ENCODE measurements at regions not wholly inside any gene's neighbourhood (a gene's known extent, or its start where the extent isn't known, plus 50 kb on each side); places are given as distances from the start of the nearest gene placed in this dataset.
"Not testable (repeated sequence)": the region's sequence is repeated elsewhere in the genome, so short reads cannot be mapped to it uniquely, and the experiment has no call there.

DNA sequence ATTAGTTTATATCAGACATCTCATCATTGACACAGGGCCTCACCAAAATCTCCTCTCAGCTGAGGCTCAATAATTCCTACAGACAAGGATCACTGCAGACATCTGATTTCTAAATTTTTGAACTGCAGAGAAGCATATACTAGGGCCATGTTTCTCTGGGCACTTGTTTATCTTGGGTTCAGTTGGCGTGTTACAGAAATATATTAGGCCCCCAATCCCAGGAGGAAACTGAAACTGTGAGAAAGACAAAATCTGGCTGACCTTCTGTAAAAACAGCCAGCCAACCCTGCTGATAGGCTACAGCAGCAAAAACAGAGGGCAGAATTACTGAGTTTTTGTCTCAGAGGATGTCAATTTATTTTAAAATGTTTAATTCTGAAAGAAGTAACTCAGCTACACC lies 634.6 kb downstream of the ETNK1 start:
- no peak for DNase-seq (ENCODE audit: low spot score)

DNA sequence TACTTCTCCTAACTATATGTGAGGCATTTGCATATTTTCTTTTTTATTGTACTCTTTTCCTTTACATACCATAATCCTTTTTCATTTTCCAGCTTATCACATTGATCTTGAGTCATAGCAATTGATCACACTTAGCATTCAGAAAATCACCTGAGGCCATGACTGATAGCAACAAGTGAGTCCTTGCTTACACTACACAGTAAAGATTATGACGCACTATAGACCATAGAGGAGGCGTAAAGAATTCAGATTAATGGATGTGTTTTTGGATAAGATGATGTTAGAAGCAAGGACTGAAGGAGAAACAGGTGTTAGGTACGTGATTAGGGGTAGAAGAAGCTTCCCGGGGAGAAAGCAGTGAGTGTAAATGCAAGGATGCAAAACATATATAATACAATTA lies 637.7 kb downstream of the ETNK1 start:
- no peak for DNase-seq (ENCODE audit: low spot score)

DNA sequence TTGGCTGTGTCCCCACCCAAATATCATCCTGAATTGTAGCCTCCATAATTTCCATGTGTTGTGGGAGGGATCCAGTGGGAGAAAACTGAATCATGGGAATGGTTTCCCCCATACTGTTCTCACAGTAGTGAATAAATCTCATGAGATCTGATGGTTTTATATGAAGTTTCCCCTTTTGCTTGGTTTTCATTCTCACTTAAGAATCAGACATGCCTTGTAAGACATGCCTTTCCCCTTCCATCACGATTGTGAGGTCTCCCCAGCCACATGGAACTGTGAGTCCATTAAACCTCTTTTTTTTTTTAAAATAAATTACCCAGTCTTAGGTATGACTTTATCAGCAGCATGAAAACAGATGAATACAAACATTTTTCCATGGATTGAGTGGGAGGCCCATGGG lies 652.9 kb downstream of the ETNK1 start:
- no peak for DNase-seq (ENCODE audit: low spot score)

DNA sequence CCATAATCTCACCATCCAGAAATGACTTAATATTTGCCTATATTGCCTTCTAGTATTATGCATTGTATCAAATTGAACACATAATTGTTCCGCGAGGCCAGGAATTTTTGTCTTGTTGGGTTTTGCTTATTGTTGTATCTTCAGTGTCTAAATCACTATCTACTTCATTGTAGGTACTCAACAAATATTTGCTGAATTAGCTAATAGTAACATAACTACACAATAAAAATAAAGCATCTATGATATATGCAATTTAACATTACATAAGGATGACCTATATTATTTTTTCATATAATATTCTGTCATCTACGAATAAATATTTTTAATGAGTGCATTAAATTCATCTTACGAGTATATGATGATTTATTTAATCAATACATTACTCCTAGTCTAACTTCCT lies 656.3 kb downstream of the ETNK1 start:
- DNase-seq (ENCODE audit: low spot score), result no peak

DNA sequence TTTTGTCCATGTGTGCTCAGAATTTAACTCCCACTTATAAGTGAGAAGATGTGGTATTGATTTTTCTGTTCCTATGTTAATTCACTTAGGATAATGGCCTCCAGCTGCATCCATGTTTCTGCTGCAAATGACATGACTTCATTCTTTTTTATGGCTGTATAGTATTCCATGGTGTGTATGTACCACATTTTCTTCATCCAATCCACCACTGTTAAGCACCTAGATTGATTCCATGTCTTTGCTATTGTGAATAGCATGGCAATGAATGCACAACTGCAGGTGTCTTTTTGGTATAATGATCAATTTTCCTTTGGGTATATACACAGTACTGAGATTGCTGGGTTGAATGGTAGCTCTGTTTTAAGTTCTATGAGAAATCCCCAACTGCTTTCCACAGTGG lies 657.7 kb downstream of the ETNK1 start:
- no peak for DNase-seq (ENCODE audit: low spot score)

DNA sequence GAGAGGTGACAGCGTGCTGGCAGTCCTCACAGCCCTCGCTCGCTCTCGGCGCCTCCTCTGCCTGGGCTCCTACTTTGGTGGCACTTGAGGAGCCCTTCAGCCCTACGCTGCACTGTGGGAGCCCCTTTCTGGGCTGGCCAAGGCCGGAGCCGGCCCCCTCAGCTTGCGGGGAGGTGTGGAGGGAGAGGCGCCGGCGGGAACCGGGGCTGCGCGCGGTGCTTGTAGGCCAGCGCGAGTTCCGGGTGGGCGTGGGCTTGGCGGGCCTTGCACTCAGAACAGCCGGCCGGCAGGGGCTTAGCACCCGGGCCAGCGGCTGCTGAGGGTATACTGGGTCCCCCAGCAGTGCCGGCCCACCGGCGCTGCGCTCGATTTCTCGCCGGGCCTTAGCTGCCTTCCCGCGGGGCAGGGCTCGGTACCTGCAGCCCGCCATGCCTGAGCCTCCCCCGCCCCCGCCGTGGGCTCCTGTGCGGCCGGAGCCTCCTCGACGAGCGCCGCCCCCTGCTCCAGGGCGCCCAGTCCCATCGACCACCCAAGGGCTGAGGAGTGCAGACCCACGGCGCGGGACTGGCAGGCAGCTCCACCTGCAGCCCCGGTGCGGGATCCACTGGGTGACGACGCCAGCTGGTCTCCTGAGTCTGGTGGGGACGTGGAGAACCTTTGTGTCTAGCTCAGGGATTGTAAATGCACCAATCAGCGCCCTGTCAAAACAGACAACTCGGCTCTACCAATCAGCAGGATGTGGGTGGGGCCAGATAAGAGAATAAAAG lies 661.0 kb downstream of the ETNK1 start:
- not testable (repeated sequence) for DNase-seq (ENCODE audit: low spot score)

DNA sequence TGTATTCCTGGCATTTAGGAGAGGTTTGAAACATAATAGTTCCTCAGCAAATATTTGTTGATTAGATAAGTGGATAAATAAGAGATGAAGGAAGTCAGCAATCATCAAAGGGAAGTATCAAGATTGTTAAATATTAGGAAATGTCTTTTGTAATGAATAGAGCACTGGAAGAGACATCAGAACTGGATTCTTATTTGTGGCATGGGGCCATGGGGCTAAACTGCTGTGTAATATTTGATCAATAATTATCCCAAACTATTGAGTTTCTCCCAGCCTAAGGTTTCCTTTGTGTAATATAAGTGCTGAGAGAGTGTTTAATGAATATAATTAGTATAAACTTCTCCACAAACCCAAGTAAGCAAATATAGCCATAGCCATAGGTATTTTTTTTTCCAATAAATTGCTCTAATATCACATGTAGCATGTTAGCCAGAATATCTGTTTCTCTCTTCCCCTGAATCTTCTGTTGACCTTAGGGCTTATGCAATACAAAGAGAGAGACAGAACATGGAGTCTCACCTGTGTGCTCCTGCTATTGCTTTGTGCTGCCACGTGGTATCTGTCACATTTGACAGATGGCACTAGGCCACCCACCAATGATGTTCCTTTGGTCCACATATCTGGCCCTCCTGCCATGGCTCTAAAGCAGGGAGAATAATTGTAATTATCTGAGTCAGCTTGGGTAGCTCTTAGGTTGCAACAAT lies 658.7 kb downstream of the SOX5 start:
- DNase-seq (ENCODE audit: low spot score), result no peak

DNA sequence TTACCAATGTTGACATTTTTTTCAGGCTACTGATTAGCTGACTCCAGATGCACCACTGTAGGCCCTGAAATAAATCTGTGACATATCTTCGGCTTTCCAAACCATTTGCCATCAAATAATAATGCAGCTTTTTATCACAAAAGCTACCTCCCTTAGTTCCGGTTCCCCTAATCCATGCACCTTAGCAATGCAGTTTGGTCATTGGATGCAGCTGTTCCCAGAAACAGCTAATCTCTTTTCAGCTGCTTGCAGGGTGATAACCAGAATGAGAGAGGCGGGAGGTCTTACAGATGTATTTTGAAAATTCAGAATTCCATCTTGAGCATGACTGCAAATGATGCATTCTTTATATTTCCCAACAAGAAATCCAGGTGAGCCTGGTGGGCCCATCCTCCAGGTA lies 646.2 kb downstream of the SOX5 start:
- no peak for DNase-seq (ENCODE audit: low spot score)

DNA sequence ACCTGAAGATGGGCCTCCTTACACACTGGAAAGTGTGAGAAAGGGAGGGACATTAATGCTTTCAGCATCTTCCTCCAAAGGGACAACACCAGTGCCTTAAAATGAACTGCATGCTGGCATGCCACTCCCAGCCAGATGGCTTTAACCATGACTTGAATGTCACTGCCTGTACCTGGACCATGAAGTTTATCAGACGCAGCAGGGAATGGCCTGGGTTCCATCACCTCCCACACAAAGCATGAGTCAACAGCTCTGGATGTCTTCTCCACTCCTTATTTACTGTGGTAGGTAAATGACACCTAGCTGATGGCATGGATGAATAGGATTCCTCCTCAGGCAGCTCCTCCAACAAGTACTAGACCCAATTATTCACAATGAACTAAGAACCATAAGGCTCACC lies 645.6 kb downstream of the SOX5 start:
- no peak for DNase-seq (ENCODE audit: low spot score)

DNA sequence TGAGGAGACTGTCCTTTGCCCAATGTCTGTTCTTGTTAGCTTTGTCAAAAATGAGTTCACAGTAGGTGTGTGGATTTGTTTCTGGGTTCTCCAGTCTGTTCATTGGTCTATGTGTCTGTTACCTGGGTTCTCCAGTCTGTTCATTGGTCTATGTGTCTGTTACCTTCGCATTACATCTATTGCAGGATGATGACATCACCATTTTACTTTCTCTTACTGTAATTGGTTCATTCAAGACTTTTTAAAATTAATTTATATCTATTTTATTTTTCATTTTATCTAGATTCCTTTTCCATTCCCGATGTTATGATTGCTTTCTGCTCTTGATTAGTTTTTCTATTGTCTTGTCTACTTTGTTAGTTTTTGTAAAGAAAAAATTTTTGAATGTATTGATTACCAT lies 615.5 kb downstream of the SOX5 start:
- DNase-seq (ENCODE audit: low spot score), result no peak

DNA sequence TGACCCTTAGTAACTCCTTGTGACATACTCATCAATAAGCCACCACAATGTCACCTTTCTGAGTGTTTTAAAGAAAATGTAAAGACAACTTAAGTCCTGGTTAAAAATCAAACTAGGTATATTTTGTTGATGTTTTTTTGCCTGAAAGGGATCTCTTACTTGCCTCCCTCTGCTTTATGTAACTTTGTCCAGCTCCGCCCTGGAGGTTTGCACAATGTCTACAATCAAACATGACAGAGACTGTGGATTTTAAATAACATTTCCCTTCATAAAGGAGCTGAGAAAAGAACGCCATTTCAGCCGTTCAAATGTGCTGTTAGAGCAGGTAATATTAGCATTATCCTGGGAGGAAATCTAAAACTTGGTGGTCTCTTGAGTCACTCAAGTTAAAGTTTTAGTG lies 613.9 kb downstream of the SOX5 start:
- no peak for DNase-seq (ENCODE audit: low spot score)

DNA sequence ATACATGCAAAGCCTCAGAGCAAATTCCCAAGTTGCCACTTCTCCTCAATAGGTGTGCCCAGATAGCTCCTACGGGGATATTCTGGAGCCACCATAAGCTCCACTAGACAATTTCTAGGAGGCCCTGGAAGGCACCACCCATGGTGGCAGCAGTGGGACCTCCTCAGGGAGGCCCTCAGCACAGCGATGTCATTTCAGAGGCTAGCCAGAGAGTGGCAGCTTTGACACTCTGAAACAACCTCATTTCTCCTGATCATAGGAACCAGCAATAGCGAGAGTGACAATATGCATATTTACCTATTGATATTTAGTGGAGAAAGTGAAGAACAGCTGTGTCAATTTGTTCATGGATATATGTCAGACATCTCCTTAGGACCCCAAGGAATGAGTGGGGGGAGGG lies 612.3 kb downstream of the SOX5 start:
- no peak for DNase-seq (ENCODE audit: low spot score)

DNA sequence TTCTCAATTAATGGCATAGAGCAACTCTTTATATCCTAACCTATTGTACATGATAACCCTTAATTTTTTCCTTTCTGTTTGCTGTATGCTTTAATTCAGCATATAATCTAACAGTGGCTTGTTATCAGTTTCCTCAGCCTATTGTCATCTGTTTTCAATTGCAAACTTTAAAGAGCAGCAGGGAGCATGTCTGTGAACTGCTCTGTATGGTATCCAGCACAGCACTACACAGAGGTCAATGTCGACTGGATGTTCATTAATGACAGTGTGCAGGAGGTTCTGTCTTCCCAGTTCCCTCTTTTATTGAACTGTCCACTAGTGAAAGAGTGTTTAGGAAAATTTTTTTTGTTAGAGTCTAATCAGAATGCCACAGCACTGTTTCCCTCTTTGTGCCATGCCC lies 609.1 kb downstream of the SOX5 start:
- no peak for DNase-seq (ENCODE audit: low spot score)

DNA sequence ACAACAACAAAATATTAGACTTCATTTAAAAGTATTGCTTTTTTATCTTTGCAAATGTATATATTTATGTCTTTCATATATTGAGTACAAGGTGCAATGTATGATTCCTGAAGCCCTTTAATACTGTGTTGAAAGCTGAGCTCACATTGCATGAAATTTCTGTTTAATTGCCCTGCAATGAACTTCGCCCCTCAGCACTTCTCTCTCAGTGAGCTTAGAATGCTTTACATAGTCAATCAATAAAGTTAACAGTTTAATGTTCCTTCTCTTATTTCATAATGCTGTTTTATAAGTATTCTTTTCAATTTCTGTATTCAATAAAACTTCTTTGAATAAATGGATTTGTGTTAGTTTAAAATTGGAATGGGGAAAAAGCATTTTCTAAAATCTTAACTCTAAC lies 607.1 kb downstream of the SOX5 start:
- DNase-seq (ENCODE audit: low spot score), result no peak

DNA sequence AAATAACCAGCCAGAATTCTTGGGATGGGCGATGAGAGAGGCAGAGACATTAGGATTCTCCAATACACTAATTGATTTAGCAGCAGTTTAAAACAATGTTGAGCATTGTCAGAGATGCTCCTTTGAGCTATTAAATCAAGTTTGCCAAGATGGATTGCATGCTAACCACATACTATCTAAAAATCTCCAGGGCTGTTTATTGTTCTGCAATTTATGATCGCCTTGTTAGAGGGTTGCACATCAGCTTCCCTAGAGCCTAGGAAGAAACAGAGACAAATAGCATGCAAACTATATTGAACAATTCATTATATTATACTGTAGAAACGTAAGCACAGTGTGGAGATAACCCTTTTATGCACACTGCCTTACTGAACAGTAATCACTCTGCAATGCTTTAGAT lies 599.9 kb downstream of the SOX5 start:
- DNase-seq (ENCODE audit: low spot score), result no peak

DNA sequence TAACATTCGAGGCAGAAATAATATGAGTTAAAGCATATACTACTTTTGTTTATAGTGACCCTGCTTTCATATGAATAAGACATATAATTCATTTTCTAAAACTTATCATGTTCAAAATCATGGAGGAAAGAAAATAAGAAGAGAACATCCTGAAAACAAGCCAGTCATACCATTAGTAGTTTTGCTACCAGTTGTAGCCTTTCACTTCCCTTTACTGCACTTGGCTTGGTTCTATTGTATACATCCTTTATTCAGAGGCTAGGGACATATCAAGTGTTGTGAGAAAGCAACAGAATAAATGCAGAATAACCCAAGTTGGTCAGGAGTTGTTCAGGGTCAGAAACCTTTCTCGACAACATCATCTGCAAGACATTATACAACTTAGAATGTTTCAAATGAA lies 598.7 kb downstream of the SOX5 start:
- DNase-seq (ENCODE audit: low spot score), result no peak

DNA sequence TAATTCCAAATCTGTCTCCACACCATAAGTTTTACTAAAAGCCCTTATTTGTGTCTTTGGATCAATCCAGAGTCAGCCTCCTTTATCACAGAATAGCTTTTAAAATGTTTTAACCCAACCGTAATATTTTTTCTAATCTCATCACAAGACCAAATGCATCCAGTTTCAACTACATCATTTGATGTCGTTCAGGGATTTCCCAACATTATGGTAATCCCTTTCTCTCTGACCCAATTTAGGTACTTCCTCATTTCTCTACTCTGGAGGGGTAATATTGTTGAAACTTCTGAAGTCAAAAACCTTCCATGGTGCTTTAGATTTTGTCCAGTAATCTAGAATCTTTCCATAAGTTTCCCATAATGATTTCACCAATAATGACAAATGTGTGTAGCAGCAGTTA lies 596.8 kb downstream of the SOX5 start:
- DNase-seq (ENCODE audit: low spot score), result no peak

DNA sequence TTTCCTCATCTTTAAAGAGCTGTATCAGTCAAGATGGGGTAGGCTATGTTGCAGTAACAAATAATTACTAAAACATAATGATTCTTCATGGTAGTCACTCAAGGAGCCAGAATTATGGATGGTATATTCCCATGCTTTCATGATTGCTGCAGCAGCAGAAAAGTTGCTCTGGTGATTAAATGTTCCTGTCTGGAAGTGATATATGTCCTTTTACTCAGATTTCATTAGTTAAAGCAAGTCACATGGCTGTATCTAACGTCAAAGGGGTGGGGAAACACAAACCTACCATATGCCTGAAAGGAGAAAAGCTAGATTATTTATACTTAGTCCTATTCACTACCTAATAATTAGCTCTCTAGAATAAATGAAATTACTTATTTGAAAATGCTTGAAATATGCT lies 594.7 kb downstream of the SOX5 start:
- no peak for DNase-seq (ENCODE audit: low spot score)

DNA sequence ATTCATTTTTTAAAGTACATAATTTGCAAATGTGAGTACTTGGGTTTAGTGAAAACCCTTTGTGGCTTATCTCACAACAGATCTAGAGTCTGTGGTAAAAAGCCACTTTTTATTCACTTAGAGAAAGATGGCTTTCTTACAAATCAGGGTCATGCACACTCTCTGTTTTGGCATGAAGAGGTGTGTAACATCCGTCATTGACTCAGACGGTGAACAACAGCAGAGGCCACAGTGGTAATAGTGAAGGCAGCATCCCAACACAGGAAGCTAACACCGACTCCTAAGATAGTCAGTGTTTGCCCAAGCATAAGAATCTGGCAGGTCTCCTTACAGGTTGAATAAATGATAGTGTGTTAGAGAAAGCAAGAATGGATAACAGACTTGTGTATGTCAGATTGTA lies 593.0 kb downstream of the SOX5 start:
- DNase-seq (ENCODE audit: low spot score), result peak; percentile 12

DNA sequence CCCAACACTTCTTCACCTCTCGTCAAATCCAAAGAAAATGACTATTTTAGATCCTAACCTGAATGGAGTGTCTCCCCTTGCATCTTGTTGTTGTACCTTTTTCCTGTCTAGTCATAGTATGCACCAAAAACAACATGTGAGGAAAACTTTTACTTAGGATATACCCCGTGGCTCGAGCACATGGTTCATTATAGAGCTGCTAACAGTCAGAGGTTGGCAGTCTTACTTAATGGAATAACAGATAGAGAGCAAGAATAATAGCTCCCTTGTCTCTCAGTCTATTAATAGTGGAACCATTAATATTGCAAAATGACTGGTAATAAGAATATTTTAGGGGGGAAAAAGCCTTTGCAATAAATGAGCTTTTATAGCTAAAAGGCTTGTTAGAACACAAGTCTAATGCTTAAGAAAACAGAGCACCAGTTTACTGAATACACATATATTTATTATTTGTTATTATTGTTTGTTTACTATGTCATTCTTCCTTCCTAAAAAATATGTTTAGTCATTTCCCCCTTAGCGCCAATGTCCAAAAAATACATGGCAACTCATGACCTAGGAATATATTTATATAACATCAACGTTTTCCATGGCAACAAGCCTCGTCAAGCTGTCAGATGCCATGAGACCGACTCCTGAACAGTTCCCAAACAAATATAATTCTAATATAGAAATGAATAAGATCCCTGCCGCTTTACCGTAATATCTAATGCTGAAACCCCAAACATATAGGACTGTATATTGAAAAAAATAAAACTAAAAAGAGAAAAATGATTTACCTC lies 592.4 kb downstream of the SOX5 start:
- DNase-seq (ENCODE audit: low spot score), result no peak

DNA sequence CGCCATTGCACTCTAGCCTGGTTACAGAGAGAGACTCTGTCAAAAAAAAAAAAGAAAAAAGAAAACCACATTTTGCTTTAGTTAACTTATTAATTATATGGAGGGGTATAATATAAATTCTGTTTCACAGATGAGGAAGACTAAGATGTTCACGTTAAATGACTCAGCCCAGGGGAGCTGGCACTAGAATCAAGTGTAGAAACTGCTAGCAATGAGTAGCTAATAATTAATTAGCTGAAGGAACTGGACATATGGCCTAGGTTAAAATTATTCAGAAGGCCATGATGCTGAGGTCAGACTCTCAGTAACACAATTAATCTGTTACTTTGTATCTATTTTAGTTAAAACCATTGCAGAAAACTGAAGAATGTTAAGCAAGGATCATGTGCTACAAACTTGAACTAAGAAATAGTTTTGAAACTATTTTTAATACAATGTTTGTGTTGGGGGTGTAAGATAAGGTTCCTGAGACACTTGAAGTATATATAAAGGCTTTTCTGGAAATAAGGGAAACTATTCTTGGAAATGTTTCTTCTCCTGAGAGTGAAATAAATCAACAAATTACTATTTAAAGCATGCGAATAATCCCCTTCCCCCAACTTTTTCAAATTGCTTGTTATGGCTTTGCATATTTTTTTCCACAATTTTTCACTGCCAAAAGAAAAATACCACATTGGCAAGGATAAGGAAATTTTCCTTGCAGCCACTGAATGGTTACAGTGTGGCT lies 589.3 kb downstream of the SOX5 start:
- no peak for DNase-seq (ENCODE audit: low spot score)

DNA sequence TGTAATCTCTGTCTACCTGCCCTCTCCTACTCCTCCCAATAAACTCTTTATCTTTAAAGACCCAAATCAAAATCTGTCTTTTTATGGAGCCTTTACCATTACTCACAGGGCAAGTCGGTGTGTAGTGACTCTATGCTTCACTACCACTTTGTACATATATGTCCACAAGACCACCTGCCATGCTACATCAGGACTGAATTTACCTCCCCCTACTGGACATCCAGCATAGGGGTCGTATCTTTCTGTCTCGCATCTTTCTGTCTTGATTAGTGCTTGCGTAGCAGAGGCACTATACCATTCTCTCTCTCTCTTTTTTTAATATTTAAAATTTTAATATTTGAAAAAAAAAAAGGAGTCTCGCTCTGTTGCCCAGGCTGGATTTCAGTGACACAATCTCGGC lies 587.5 kb downstream of the SOX5 start:
- DNase-seq (ENCODE audit: low spot score), result no peak

DNA sequence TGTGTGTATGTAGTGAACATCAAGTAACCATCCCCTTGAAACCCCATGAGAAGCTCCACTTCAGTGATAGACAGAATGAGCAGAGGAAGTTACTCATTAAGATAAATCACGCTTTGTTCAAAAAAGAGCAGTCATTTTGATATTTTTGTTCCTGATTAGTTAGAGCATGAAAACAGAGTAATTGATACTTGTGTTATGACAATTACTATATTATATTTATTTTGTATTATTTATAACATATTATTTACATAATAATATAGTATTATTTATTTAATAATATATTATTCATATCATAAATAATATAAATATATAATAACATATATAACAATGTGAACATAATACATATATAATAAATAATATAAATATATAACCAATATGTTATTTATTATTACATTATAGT lies 580.9 kb downstream of the SOX5 start:
- DNase-seq (ENCODE audit: low spot score), result no peak

Measured in activated CD4-positive, alpha-beta T cell treated with anti-CD3 and anti-CD28 coated beads, Interleukin-2, Interleukin-4, amounts not matched to agents 100 ng/mL and 50 ng/mL, durations not matched to agents 16 hours and 8 hours (primary cell).